ENCODE measurements at regions not wholly inside any gene's neighbourhood (a gene's known extent, or its start where the extent isn't known, plus 50 kb on each side); places are given as distances from the start of the nearest gene placed in this dataset.

DNA sequence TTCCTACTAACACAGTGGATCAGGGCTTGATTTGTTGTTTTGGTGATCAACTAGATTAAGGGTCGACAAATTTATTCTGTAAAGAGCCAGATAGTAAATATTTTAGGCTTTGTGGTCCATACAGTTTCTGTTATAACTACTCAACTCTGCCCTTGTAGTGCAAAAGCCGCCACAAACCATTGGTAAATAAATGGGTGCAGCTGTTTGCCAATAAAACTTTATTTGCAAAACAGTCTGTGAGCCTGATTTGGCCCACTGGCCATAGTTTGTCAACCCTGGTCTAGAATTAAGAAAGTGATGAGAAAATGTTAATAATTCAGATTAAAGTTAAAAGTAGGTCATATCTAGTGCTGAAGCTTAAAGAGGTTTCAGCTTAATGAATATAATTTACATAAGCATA, 84.0 kb upstream of the TRIM2 start:
- no peak for DNase-seq (ENCODE audit: low read depth in 2 of 2)
- TF ChIP-seq EZH2 (IDR thresholded peaks at IDR 0.05; ENCODE audit: low read length, missing control alignments), result no peak
- TF ChIP-seq, protein P1, sequence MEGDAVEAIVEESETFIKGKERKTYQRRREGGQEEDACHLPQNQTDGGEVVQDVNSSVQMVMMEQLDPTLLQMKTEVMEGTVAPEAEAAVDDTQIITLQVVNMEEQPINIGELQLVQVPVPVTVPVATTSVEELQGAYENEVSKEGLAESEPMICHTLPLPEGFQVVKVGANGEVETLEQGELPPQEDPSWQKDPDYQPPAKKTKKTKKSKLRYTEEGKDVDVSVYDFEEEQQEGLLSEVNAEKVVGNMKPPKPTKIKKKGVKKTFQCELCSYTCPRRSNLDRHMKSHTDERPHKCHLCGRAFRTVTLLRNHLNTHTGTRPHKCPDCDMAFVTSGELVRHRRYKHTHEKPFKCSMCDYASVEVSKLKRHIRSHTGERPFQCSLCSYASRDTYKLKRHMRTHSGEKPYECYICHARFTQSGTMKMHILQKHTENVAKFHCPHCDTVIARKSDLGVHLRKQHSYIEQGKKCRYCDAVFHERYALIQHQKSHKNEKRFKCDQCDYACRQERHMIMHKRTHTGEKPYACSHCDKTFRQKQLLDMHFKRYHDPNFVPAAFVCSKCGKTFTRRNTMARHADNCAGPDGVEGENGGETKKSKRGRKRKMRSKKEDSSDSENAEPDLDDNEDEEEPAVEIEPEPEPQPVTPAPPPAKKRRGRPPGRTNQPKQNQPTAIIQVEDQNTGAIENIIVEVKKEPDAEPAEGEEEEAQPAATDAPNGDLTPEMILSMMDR (conservative IDR thresholded peaks at IDR 0.05 in 1 of 2, IDR thresholded peaks at IDR 0.05 in 1 of 2; ENCODE audit: low read depth in 1 of 2, low read length in 2 of 2), result no peak
- no peaks in the 10 kb centered on the region for H4K20me1 ChIP-seq (ENCODE audit: control insufficient read depth, extremely low read depth, insufficient read depth, low read length)

DNA sequence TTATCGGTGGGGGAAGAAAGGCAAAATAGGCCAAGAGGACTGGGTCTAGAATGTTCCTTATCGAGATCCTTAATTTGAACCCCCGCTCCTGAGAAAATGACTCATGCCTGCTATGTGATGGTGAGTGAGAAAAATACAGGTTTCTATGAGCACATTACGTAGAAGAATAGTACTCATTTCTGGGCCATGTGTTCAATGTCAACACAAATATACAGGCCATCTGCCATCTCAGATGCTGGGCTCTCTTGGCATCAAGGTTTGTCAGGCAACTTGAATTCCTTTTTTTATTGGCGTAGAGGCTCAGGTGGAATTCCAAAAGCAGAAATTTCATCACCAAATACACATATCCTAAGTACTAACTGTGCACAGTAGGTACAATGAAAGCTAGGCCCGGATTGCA, 81.4 kb upstream of the TRIM2 start:
- Histone ChIP-seq H3K36me3 (ENCODE audit: control insufficient read depth, insufficient read depth, low read length) (no peaks in the 10 kb centered on the region), H3K79me2 (ENCODE audit: control insufficient read depth, insufficient read depth, low read length) (no peaks in the 10 kb centered on the region), H3K27ac (ENCODE audit: insufficient read depth, low read length) (no peak overlapping the region), H4K20me1 (ENCODE audit: control insufficient read depth, extremely low read depth, insufficient read depth, low read length) (no peaks in the 10 kb centered on the region), H3K4me3 (replicated peaks in 1 of 4; ENCODE audit: control extremely low read depth in 1 of 4, insufficient read depth in 1 of 4, low read depth in 3 of 4, low read length in 4 of 4) (no peak overlapping the region), H3K4me1 (ENCODE audit: control insufficient read depth, extremely low read depth, insufficient read depth, low read length) (no peaks in the 10 kb centered on the region), H3K4me2 (ENCODE audit: extremely low read depth, insufficient read depth, low read length) (no peak overlapping the region), H3K9ac (ENCODE audit: insufficient read depth, low read length) (no peak overlapping the region), H2AFZ (ENCODE audit: low read length) (no peak overlapping the region), H3K9me3 (ENCODE audit: control insufficient read depth, insufficient read depth, low read depth, low read length) (no peaks in the 10 kb centered on the region), H3K27me3 (ENCODE audit: control insufficient read depth, insufficient read depth, low read length) (no peaks in the 10 kb centered on the region)
- no peak for DNase-seq (ENCODE audit: low read depth in 2 of 2)
- TF ChIP-seq EZH2 (IDR thresholded peaks at IDR 0.05; ENCODE audit: low read length, missing control alignments), result no peak
- TF ChIP-seq, protein P1 (conservative IDR thresholded peaks at IDR 0.05 in 1 of 2, IDR thresholded peaks at IDR 0.05 in 1 of 2; ENCODE audit: low read depth in 1 of 2, low read length in 2 of 2), result no peak

More for the DNA sequence above, 84.0 kb upstream of the TRIM2 start:
- Histone ChIP-seq H3K9me3 (ENCODE audit: control insufficient read depth, insufficient read depth, low read depth, low read length) (no peaks in the 10 kb centered on the region), H3K4me1 (ENCODE audit: control insufficient read depth, extremely low read depth, insufficient read depth, low read length) (peaks cover 6% of the 10 kb centered on the region), H3K4me3 (replicated peaks in 1 of 4; ENCODE audit: control extremely low read depth in 1 of 4, insufficient read depth in 1 of 4, low read depth in 3 of 4, low read length in 4 of 4) (no peak overlapping the region), H3K27me3 (ENCODE audit: control insufficient read depth, insufficient read depth, low read length) (no peaks in the 10 kb centered on the region), H3K9ac (ENCODE audit: insufficient read depth, low read length) (no peak overlapping the region), H3K36me3 (ENCODE audit: control insufficient read depth, insufficient read depth, low read length) (no peaks in the 10 kb centered on the region), H3K4me2 (ENCODE audit: extremely low read depth, insufficient read depth, low read length) (no peak overlapping the region), H3K27ac (ENCODE audit: insufficient read depth, low read length) (no peak overlapping the region), H2AFZ (ENCODE audit: low read length) (no peak overlapping the region), H3K79me2 (ENCODE audit: control insufficient read depth, insufficient read depth, low read length) (no peaks in the 10 kb centered on the region)

DNA sequence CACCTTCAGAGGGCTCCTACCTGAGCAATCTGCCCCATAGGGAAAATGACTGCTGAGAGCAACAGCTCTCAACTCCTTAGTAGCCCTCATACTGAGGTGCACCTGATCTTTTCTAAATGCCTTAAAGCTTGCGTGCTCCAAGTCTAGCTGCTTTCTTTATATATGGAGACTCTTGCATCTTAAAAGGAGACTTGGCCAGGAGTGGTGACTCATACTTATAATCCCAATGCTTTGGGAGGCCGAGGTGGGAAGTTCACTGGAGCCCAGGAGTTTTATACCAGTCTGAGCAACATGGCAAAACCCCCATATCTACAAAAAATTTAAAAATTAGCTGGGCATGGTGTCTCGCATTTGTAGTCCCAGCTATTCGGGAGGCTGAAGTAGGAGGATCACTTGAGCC, 78.1 kb upstream of the TRIM2 start:
- DNase-seq (ENCODE audit: low read depth in 2 of 2), result peak in 1 of 2 donors; percentile 33
- TF ChIP-seq, protein P1 (conservative IDR thresholded peaks at IDR 0.05 in 1 of 2, IDR thresholded peaks at IDR 0.05 in 1 of 2; ENCODE audit: low read depth in 1 of 2, low read length in 2 of 2), result no peak
- TF ChIP-seq EZH2 (IDR thresholded peaks at IDR 0.05; ENCODE audit: low read length, missing control alignments), result no peak

More for the DNA sequence above, 78.1 kb upstream of the TRIM2 start:
- H3K9me3 ChIP-seq (ENCODE audit: control insufficient read depth, insufficient read depth, low read depth, low read length), result no peaks in the 10 kb centered on the region
- H3K27ac ChIP-seq (ENCODE audit: insufficient read depth, low read length), result no peak overlapping the region
- no peak overlapping the region for H3K9ac ChIP-seq (ENCODE audit: insufficient read depth, low read length)
- H3K36me3 ChIP-seq (ENCODE audit: control insufficient read depth, insufficient read depth, low read length), result no peaks in the 10 kb centered on the region
- H4K20me1 ChIP-seq (ENCODE audit: control insufficient read depth, extremely low read depth, insufficient read depth, low read length), result no peaks in the 10 kb centered on the region
- H3K4me1 ChIP-seq (ENCODE audit: control insufficient read depth, extremely low read depth, insufficient read depth, low read length), result no peaks in the 10 kb centered on the region
- no peak overlapping the region for H3K4me2 ChIP-seq (ENCODE audit: extremely low read depth, insufficient read depth, low read length)
- no peak overlapping the region for H2AFZ ChIP-seq (ENCODE audit: low read length)
- H3K27me3 ChIP-seq (ENCODE audit: control insufficient read depth, insufficient read depth, low read length), result no peaks in the 10 kb centered on the region
- no peaks in the 10 kb centered on the region for H3K79me2 ChIP-seq (ENCODE audit: control insufficient read depth, insufficient read depth, low read length)
- no peak overlapping the region for H3K4me3 ChIP-seq (replicated peaks in 1 of 4; ENCODE audit: control extremely low read depth in 1 of 4, insufficient read depth in 1 of 4, low read depth in 3 of 4, low read length in 4 of 4)
